Cerebellar cortex (tissue), 1 donor: ENCODE measurements at regions not wholly inside any gene's neighbourhood (a gene's known extent, or its start where the extent isn't known, plus 50 kb on each side); places are given as distances from the start of the nearest gene placed in this dataset.
"Not testable (repeated sequence)": the region's sequence is repeated elsewhere in the genome, so short reads cannot be mapped to it uniquely, and the experiment has no call there.

Experiments
- DNase-seq: peaks from one replicate; pipeline ENCODE4 v3.0.0-alpha.2; 2015; ENCODE audit warnings: low spot score

DNA sequence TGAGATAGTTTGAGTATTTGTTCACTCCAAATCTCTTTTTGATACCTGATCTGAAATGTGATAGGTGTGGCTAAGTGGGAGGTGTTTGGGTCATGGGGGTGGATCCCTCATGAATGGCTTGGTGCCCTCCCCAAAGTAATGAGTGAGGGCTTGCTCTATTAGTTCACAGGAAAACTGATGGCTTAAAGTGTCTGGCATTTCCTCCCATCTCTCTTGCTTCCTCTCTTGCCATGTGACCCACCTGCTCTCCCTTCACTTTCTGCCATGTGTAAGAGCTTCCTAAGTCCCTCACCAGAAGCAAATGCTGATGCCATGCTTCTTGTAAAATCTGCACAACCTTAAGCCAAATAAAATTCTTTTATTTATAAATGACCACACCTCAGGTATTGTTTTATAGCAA lies 61.1 kb downstream of the MAD2L1 start:
- no peak for DNase-seq

GRCh38 chr4:120005076-120005475 lies 61.6 kb downstream of the MAD2L1 start:
- no peak for DNase-seq

DNA sequence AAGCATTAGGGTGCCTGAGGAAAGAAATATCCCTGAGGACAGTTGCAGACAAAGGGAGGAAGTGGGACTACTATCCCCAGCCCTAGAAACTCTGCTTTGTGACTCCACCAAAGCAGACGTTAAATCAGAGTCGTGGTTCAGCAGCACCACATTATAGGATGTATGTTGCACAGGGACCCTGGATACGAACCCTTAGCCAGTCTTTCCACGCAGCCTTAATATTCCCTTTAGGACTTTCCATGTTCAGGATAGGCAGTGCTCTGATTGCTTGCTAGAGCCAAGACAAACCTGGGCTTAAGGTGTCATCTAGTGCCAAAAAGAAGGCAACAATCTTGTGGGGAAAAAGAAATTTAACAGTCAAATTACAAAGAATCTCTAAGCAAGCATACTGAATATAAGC lies 62.6 kb downstream of the MAD2L1 start:
- DNase-seq: no peak

GRCh38 chr4:120003193-120003592 lies 63.5 kb downstream of the MAD2L1 start:
- DNase-seq: no peak

- no peak for DNase-seq
Measured at GRCh38 chr4:120001850-120002249, 64.8 kb downstream of the MAD2L1 start.

DNA sequence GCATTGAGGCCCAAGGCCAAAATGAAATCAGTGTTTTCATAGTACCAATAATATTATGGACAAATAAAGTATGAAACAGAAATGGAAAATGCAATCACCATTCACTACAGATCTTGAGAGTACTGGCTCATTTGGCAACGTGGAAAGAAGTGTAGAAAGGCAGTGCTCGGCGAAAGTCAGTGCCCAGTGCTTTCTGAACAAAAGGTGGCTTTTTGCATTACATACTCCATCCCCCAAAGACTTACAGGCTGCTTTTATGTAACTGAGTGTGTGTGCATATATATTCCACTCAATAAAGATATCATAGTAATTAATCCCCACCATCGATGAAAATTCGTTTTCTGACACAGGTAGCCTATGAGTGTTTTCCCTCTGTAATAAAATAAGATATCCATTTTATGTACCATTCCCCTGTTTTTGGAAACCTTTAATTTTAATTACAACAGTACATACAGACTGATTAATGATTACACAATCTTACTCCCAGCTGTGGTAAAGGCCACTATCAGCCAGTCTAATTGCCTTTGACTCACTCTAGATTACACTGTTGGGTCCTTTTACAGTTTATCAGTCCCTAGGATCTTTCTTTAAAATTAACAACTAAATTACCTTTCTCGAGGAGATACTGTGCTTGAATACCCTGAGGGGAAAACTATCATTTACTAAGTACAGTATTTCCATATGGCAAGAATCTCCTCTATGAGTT lies 65.9 kb downstream of the MAD2L1 start:
- no peak for DNase-seq

GRCh38 chr4:119996024-119996423 lies 70.6 kb downstream of the MAD2L1 start:
- DNase-seq: not testable (repeated sequence)

- DNase-seq: no peak
Measured at GRCh38 chr4:119984996-119985395, 81.7 kb downstream of the MAD2L1 start.

DNA sequence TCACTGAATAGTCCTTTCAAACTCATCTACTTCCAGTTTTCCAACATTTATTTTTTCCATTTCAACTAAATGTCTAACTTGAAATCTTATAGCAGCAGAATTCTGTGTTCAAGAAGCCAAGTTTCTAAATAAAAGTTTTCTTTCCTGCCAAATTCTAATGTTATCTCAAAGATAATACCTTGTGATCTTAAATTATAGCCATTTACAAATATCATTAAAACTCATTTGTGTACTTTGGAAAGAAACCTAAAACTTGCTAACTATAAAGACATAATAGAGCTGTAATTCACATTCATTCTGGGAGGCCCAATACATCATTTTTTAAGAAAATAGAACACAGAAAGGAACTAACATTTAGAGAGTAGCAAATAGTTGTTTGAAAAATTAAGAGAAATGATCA lies 83.9 kb downstream of the MAD2L1 start:
- DNase-seq: no peak

GRCh38 chr4:119980456-119980855 lies 86.2 kb downstream of the MAD2L1 start:
- DNase-seq: no peak

- DNase-seq: no peak
Measured at GRCh38 chr4:119977076-119977940, 89.3 kb downstream of the MAD2L1 start.

GRCh38 chr4:119971431-119972084 lies 95.1 kb downstream of the MAD2L1 start:
- DNase-seq: no peak

GRCh38 chr4:119962631-119963030 lies 104.0 kb downstream of the MAD2L1 start:
- DNase-seq: no peak

DNA sequence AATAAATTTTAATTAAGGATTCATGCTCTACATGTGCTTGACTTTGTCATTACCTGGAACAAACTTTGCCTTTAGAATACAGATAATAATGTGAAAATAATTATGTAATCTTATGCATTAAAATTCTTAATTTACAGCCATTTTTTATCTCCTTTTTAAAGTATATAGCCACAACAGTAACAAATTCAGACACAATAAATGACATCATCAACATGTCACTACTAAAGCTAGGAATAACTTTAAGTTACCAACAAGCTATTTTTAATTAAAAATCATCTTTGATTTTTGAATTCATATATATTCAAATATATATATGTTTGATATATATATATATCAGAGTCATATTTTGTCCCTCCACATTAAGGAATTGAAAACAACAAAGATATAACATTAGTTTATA lies 107.7 kb downstream of the MAD2L1 start:
- no peak for DNase-seq

- DNase-seq: no peak
Measured at GRCh38 chr4:119955256-119955655, 111.4 kb downstream of the MAD2L1 start.

DNA sequence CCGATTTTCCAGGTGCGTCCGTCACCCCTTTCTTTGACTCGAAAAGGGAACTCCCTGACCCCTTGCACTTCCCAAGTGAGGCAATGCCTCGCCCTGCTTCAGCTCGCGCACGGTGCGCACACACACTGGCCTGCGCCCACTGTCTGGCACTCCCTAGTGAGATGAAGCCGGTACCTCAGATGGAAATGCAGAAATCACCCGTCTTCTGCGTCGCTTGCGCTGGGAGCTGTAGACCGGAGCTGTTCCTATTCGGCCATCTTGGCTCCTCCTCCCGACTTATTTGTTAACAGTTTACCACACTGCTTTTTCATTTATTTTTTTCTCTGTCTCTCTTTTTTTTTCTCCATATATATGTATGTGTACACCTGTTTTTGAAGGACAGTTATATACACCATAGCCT lies 112.2 kb downstream of the MAD2L1 start:
- not testable (repeated sequence) for DNase-seq

- DNase-seq: no peak
Measured at GRCh38 chr4:119946359-119946758, 120.3 kb downstream of the MAD2L1 start.

DNA sequence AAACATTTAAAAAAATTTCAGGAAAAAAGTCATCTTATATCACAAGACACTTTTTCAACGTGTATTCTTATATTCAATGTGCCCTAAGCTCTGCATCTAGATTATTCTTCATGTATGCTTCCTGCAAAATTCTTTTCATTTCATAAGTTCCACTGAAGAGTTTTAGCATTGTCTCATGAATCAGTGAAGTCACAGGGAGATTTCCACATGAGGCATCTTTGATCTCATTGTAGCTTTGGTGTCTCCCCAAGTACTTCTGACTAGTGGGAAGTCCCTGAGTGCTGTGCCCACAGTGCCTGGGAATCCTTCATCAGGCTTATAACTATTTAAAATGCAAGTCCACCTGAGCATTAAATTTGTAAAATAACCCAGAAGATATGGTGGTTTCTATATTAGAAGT lies 123.8 kb downstream of the MAD2L1 start:
- no peak for DNase-seq

DNA sequence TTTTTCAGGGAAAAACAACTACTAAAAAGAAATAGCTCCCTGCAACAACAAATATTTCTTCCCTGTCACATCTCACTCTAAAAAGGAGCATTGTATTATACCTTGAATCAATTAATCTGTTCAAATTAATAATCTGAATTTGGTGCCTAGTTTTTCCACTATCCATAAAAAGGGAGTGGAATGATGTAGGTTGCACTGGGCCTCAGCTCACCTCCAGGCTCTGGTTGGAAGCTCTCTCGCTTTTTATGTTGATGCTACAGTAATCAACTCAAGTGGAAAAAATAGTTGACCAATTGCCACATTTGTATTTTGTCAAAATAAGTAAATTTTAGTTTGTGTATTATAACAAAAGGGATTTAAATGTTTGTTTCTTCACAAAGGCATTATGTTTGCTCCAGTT lies 126.1 kb downstream of the MAD2L1 start:
- DNase-seq: no peak

DNA sequence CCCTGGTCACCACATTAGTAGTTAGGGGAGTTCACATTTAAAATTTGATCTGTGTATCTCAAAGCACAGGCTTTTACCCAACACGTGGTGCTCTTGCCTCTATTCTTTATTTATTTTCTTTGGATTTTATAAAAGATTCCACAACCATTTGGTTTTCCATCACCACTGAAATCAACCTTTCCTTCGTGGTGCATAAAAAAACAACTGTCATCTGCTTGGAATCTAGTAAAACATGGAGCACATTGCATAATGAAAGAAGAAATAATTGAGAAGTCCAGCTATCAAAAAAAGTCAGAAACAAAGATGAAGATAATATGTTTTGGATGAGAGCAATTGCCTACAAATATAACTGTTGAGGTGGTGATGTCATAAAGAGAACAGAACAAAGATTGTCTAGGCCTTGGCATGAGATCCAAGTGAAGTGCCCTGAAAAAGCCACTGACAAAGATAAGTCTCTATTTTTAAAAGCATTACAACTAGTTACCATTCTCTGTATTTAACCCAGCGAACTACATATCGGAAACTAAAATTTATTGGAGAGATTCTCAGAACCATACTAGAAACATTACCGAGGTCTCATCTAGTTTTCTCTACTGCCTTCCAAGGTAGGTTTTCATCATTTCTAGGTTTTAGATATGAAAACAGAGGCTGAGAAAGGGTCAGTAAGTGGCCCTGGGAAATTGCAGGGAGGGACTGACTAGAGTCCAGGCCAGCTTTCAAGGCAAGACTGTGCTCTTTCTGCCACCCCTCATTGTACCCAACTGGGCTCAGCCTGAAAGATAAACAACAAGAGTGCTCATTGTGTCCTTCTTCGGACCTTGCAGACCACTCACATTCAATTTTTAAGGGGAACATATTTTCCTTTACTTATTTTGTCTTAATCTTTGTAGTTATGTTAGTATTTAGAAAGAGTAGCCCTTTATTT lies 127.3 kb downstream of the MAD2L1 start:
- DNase-seq: no peak

DNA sequence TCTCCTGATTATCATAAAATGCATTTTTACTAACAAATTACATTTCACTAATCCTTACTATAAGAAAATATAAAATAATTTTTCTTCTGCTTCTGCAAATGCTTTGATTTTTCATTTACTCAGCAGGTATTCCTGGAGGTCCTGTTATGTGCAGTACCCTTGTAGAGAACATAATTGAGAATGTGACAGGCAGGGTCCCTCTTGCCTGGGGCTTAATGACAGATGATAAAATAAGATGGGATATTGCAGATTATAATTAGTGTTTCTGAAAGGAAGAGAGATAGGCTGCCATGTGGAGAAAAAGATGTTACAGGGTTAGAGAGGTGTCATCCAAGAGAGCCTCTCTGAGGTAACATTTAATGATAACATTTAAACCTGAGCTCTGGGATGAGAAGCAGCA lies 128.9 kb downstream of the MAD2L1 start:
- no peak for DNase-seq

DNA sequence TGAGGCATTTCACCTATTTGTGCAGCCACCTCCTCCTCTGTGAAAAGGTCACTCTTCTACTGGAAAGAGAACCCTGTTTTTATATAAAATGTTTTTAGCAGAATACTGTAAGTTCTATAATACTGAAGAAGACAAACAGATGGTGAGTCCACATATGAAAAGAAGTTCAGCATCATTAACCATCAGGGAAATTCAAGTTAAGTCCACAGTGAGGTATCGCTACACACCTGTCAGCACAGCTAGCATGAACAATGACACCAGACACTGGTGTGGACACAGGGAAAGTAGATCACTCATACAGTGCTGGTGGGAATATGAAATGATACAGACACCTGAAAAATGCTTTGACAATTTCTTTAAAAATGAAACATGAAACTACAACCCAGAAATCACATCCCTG lies 133.0 kb downstream of the MAD2L1 start:
- no peak for DNase-seq
